Hepatocyte (in vitro differentiated cells): ENCODE measurements at regions not wholly inside any gene's neighbourhood (a gene's known extent, or its start where the extent isn't known, plus 50 kb on each side); places are given as distances from the start of the nearest gene placed in this dataset.

Experiments used
- EZH2 ChIP-seq: fragments of 200-600 bp; sonication (generic); IDR thresholded peaks from 2 replicates; pipeline ENCODE4 v1.6.1; 2016; ENCODE audit warnings: antibody characterized with exemption, mild to moderate bottlenecking, borderline replicate concordance
- EZH2phosphoT487 ChIP-seq: fragments of 200-600 bp; sonication (generic); IDR thresholded peaks from one replicate; pipeline ENCODE4 v1.6.1; 2018; ENCODE audit warnings: antibody characterized with exemption, mild to moderate bottlenecking, low read depth, moderate library complexity; ENCODE audit not compliant: unreplicated experiment, severe bottlenecking
- TF ChIP-seq, protein P1 (sequence below): fragments of 200-600 bp; sonication (generic); IDR thresholded peaks from 2 replicates; pipeline ENCODE4 v1.5.1; 2016; ENCODE audit warnings: antibody characterized with exemption, mild to moderate bottlenecking; ENCODE audit not compliant: poor library complexity

DNA sequence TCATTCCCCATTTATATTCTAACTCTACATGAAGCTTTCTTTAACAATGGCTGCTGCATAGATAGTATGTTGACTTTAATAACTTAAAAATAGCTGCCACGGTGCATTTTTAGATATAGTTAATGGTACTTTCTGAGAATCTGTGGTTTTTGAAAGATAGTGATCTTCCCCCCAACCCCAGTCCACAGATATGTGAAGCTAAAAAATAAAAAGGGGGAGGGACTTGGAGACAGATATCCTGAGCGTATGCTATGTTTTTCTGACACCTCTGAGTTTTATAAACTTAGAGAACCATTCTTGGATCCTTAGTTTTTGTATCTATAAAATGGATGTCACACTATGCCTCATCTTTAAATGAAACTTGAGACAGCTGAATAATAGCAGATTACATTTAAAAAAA is 120.5 kb downstream of the SNX18 start:
- TF ChIP-seq, protein P1, sequence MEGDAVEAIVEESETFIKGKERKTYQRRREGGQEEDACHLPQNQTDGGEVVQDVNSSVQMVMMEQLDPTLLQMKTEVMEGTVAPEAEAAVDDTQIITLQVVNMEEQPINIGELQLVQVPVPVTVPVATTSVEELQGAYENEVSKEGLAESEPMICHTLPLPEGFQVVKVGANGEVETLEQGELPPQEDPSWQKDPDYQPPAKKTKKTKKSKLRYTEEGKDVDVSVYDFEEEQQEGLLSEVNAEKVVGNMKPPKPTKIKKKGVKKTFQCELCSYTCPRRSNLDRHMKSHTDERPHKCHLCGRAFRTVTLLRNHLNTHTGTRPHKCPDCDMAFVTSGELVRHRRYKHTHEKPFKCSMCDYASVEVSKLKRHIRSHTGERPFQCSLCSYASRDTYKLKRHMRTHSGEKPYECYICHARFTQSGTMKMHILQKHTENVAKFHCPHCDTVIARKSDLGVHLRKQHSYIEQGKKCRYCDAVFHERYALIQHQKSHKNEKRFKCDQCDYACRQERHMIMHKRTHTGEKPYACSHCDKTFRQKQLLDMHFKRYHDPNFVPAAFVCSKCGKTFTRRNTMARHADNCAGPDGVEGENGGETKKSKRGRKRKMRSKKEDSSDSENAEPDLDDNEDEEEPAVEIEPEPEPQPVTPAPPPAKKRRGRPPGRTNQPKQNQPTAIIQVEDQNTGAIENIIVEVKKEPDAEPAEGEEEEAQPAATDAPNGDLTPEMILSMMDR: no peak
- TF ChIP-seq EZH2: no peak
- TF ChIP-seq EZH2phosphoT487: no peak
